A549 (cell line): ENCODE measurements at regions not wholly inside any gene's neighbourhood (a gene's known extent, or its start where the extent isn't known, plus 50 kb on each side); places are given as distances from the start of the nearest gene placed in this dataset.

ENCODE experiments used
- ATAC-seq, 2 experiments: fragments of 200-7000 bp in 1 of 2; fragments of >200 bp in 1 of 2; cut with Nextera tagmentation in 1 of 2; cut with Tn5 transposase in 1 of 2; 3 replicates each; pipeline versions ENCODE4 v1.8.0 to v1.9.1; 2018 to 2020; ENCODE audit warnings: mild to moderate bottlenecking in 1 of 2, moderate library complexity in 1 of 2
- CTCF ChIA-PET: fragments of 300-600 bp; sonication (Branson Sonifier 250); formaldehyde crosslinking; extraction: SDS; loops from one replicate; lab custom pipeline; 2021; ENCODE audit warnings: antibody characterized with exemption, inconsistent platforms; lab: Yijun Ruan, JAX
- POLR2A ChIA-PET: fragments of 350-600 bp; formaldehyde crosslinking; extraction: SDS; loops from one replicate; lab custom pipeline; 2021; ENCODE audit warnings: antibody characterized with exemption, inconsistent platforms; lab: Yijun Ruan, JAX
- DNase-seq, 2 experiments: peaks; one replicate each; pipeline versions ENCODE4 v3.0.0 to v3.0.0-alpha.2; 2011 to 2016; ENCODE audit warnings: low read depth in 1 of 2, low spot score in 1 of 2
- FAIRE-seq: peaks from 2 replicates; lab custom pipeline; 2011; peaks lifted over from hg19 to GRCh38; lab: Jason Lieb, UNC
- H3K27ac ChIP-seq, 2 experiments: fragments of >200 bp; sonication (Bioruptor Twin); formaldehyde crosslinking; 3 replicates each; pipeline ENCODE4 v1.5.1; 2016 to 2017
- H3K4me1 ChIP-seq: fragments of >200 bp; sonication (Bioruptor Twin); formaldehyde crosslinking; 3 replicates; pipeline ENCODE4 v1.6.1; 2016
- H3K4me2 ChIP-seq: fragments of >200 bp; sonication (Bioruptor Twin); formaldehyde crosslinking; 3 replicates; pipeline ENCODE4 v1.6.1; 2016
- H3K4me3 ChIP-seq: fragments of >200 bp; sonication (Bioruptor Twin); formaldehyde crosslinking; 3 replicates; pipeline ENCODE4 v1.5.1; 2016
- H3K9me3 ChIP-seq: fragments of >200 bp; sonication (Bioruptor Twin); formaldehyde crosslinking; 3 replicates; pipeline ENCODE4 v1.6.1; 2016
- CBX8 ChIP-seq: fragments of 200-600 bp; sonication (generic); IDR thresholded peaks from 2 replicates; pipeline ENCODE4 v1.6.1; 2016
- CEBPB ChIP-seq, 2 experiments: fragments of >200 bp in 1 of 2; sonication (Bioruptor Twin) in 1 of 2; formaldehyde crosslinking in 1 of 2; IDR thresholded peaks; 2 replicates each; pipeline ENCODE4 v1.6.1; 2012 to 2016
- EP300 ChIP-seq, 2 experiments: fragments of >200 bp; sonication (Bioruptor Twin); formaldehyde crosslinking; IDR thresholded peaks; 2 replicates in 1 of 2; 3 replicates in 1 of 2; pipeline ENCODE4 v1.6.1; 2016 to 2017
- FOSB ChIP-seq: fragments of 250-450 bp; sonication (Bioruptor Pico); IDR thresholded peaks from 2 replicates; pipeline ENCODE4 v1.5.0; 2020; ENCODE audit warnings: mild to moderate bottlenecking, moderate library complexity
- FOSL2 ChIP-seq, 2 experiments: fragments of 450-650 bp in 1 of 2; fragments of >200 bp in 1 of 2; sonication (Bioruptor Twin) in 1 of 2; formaldehyde crosslinking; IDR thresholded peaks; 2 replicates each; pipeline versions ENCODE4 v1.5.0 to v1.6.1; 2016 to 2020; ENCODE audit warnings: mild to moderate bottlenecking in 1 of 2, moderate library complexity in 1 of 2
- GATA3 ChIP-seq: IDR thresholded peaks from 2 replicates; pipeline ENCODE4 v1.6.1; 2012; ENCODE audit warnings: borderline replicate concordance
- JUN ChIP-seq, 2 experiments: fragments of >200 bp; sonication (Bioruptor Twin); formaldehyde crosslinking; IDR thresholded peaks; 2 replicates in 1 of 2; 3 replicates in 1 of 2; pipeline ENCODE4 v1.6.1; 2016 to 2017
- KDM1A ChIP-seq: fragments of 200-600 bp; sonication (generic); IDR thresholded peaks from 2 replicates; pipeline ENCODE4 v1.6.1; 2016; ENCODE audit warnings: low read depth, mild to moderate bottlenecking
- KDM5A ChIP-seq: fragments of 200-600 bp; sonication (generic); IDR thresholded peaks from 2 replicates; pipeline ENCODE4 v1.6.1; 2016; ENCODE audit warnings: antibody characterized with exemption, mild to moderate bottlenecking
- RCOR1 ChIP-seq: fragments of 150-350 bp; IDR thresholded peaks from 2 replicates; pipeline ENCODE4 v1.6.1; 2014; ENCODE audit warnings: antibody characterized with exemption, low read length, low read depth
- RNF2 ChIP-seq: fragments of 200-600 bp; sonication (generic); IDR thresholded peaks from 2 replicates; pipeline ENCODE4 v1.6.1; 2016; ENCODE audit warnings: low read depth, mild to moderate bottlenecking, antibody characterized with exemption, moderate library complexity, borderline replicate concordance
- TFCP2L1 ChIP-seq: fragments of 250-450 bp; sonication (Bioruptor Pico); IDR thresholded peaks from 2 replicates; pipeline ENCODE4 v1.5.0; 2021; ENCODE audit warnings: mild to moderate bottlenecking
- WGBS: methylation state at CpG from one replicate; pipeline ENCODE4 v1.1.6; 2017; ENCODE audit errors: missing lambda C conversion rate; 5-methylcytosine and 5-hydroxymethylcytosine counted together
- TF ChIP-seq, protein P1 (sequence below): IDR thresholded peaks from 2 replicates; pipeline ENCODE4 v1.6.1; 2012; ENCODE audit warnings: low read depth, borderline replicate concordance
- TF ChIP-seq, protein P2 (sequence below): fragments of 200-600 bp; sonication (generic); IDR thresholded peaks from 2 replicates; pipeline ENCODE4 v1.6.1; 2016; ENCODE audit warnings: antibody characterized with exemption, mild to moderate bottlenecking, moderate library complexity
- TF ChIP-seq, protein P3 (sequence below): fragments of 250-450 bp; sonication (Bioruptor Pico); IDR thresholded peaks from 2 replicates; pipeline ENCODE4 v1.5.0; 2020; ENCODE audit warnings: low read depth, mild to moderate bottlenecking, moderate library complexity
- TF ChIP-seq, protein P4 (sequence below): fragments of 150-350 bp; IDR thresholded peaks from 2 replicates; pipeline ENCODE4 v1.6.1; 2014; ENCODE audit warnings: low read depth, mild to moderate bottlenecking, low read length
- TF ChIP-seq, protein P5 (sequence below): fragments of >200 bp; sonication (Bioruptor Twin); formaldehyde crosslinking; IDR thresholded peaks from 3 replicates; pipeline ENCODE4 v1.6.1; 2016

DNA sequence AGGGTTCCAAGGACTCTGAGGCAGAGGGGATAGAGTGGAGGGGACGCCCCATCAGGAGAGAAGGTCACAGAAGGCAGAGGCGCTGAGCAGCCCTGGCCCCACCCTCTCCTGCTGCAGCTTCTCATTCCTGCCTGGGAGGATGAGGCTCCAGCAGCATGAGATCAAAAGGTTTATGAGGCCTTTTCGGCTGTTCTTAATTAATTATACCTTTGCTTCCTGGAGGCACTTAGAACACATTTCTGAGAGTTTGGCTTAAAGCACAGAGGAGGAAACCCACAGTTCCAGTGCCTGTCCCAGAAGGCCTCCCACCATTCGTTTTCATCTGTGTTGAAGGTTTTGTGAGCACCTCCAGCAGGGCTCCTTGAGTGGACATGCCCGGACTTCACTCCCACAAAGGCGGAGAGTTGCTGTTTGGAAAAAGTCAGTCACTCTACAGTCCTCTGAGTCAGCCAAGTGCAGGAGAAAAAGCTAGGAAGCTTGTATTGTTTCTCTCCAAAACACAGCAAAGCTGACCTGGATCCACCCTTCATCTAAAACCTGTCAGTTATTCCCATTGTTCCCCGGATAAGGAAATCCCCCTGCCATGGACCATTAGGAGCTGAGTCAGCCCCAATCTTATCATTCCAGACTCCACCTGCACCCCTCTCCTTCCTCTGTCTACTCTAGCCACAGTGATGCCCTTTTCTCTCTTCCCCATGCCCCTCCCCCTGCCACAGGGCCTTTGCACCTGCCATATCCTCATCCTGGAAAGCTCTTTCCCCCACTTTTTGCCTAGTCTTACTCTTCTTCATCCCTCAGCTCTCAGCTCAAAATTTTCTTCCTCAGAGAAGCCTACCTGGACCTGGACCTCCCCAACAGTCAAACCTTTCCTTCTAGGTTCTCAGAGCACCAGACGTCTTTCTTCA is 276.8 kb downstream of the FBXW7 start:
- FAIRE-seq (no peak), ATAC-seq (no peak)

DNA sequence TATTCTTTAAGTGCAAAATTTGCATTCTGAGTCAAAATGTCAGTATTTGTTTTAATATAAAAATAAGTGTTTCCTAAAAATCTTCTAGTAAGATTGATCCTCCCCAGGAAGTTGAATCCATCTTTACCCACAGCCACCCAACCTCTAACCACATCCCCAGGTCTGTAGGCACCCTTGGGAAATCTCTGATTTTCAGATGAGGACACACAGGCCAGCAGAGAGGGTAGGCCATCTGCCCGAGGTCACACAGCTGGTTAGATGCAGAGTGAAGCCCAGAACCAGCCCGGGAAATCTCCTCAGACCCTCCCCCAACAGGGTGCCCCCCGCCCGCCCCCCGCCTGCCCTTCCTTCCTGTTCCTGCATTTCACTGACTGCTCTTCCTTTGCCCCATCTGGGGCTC is 277.5 kb downstream of the FBXW7 start:
- H3K27ac ChIP-seq, result 0 out of 6 replicates have a peak overlapping the region, but pooled peaks of 1 of the 2 experiments have one; percentile 26

More for the DNA sequence above, 276.8 kb downstream of the FBXW7 start:
- CTCF ChIA-PET, result no interaction called here
- 0 out of 3 replicates have a peak, but pooled peaks cover 8% of the 10 kb centered on the region for H3K9me3 ChIP-seq
- no peak overlapping the region for H3K4me2 ChIP-seq
- TF ChIP-seq, protein P1, sequence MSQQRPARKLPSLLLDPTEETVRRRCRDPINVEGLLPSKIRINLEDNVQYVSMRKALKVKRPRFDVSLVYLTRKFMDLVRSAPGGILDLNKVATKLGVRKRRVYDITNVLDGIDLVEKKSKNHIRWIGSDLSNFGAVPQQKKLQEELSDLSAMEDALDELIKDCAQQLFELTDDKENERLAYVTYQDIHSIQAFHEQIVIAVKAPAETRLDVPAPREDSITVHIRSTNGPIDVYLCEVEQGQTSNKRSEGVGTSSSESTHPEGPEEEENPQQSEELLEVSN, result no peak
- no peak for TF ChIP-seq FOSB (CRISPR knock-in tag)
- TF ChIP-seq GATA3, result no peak
- TF ChIP-seq JUN (IDR thresholded peaks at IDR 0.05), result no peak
- 0 out of 6 replicates have a peak overlapping the region, but pooled peaks of 1 of the 2 experiments have one; percentile 26 for H3K27ac ChIP-seq
- peak in 1 of 2 experiments; percentile 16 for DNase-seq
- POLR2A ChIA-PET, result no interaction called here
- H3K4me3 ChIP-seq, result no peak overlapping the region
- WGBS, result 75% methylated on average over 8 of the region's 8 CpGs
- no peaks in the 10 kb centered on the region for H3K4me1 ChIP-seq

DNA sequence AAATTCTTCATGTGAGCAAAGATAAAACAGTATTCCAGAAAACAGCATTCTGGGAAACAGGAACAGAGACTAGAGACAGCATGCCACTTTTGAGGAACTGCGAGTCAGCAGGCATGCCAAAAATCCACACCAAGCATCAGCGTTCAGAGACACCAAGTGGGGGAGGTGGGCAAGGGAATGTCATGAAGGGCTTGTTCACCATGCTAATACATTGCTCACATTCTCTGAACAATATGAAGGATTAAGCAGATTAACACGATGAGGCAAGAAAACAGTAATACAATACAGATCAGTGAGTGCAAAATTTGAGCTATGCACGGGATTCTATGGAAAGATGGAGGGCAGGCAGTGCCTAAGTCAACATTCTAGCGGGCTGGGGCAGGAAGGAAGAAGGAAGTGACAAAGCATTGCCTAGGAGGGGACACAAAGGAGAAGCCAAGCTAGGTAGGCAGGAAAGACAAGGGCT is 278.3 kb downstream of the FBXW7 start:
- DNase-seq, result no peak
- Histone ChIP-seq H3K27ac (no peak overlapping the region), H3K4me2 (no peak overlapping the region), H3K4me3 (no peak overlapping the region), H3K4me1 (no peaks in the 10 kb centered on the region), H3K9me3 (0 out of 3 replicates have a peak, but pooled peaks cover 8% of the 10 kb centered on the region)
- no peak for FAIRE-seq
- ChIA-PET CTCF (no interaction called here), POLR2A (no interaction called here)
- no peak for ATAC-seq
- 27% methylated on average over 5 of the region's 5 CpGs for WGBS
- TF ChIP-seq, protein P2, sequence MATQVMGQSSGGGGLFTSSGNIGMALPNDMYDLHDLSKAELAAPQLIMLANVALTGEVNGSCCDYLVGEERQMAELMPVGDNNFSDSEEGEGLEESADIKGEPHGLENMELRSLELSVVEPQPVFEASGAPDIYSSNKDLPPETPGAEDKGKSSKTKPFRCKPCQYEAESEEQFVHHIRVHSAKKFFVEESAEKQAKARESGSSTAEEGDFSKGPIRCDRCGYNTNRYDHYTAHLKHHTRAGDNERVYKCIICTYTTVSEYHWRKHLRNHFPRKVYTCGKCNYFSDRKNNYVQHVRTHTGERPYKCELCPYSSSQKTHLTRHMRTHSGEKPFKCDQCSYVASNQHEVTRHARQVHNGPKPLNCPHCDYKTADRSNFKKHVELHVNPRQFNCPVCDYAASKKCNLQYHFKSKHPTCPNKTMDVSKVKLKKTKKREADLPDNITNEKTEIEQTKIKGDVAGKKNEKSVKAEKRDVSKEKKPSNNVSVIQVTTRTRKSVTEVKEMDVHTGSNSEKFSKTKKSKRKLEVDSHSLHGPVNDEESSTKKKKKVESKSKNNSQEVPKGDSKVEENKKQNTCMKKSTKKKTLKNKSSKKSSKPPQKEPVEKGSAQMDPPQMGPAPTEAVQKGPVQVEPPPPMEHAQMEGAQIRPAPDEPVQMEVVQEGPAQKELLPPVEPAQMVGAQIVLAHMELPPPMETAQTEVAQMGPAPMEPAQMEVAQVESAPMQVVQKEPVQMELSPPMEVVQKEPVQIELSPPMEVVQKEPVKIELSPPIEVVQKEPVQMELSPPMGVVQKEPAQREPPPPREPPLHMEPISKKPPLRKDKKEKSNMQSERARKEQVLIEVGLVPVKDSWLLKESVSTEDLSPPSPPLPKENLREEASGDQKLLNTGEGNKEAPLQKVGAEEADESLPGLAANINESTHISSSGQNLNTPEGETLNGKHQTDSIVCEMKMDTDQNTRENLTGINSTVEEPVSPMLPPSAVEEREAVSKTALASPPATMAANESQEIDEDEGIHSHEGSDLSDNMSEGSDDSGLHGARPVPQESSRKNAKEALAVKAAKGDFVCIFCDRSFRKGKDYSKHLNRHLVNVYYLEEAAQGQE, result no peak
- TF ChIP-seq FOSL2 (IDR thresholded peaks at IDR 0.05), result no peak
- no peak for TF ChIP-seq FOSL2 (CRISPR knock-in tag; IDR thresholded peaks at IDR 0.05)
- no peak for TF ChIP-seq CBX8
- TF ChIP-seq, protein P3, sequence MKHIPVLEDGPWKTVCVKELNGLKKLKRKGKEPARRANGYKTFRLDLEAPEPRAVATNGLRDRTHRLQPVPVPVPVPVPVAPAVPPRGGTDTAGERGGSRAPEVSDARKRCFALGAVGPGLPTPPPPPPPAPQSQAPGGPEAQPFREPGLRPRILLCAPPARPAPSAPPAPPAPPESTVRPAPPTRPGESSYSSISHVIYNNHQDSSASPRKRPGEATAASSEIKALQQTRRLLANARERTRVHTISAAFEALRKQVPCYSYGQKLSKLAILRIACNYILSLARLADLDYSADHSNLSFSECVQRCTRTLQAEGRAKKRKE (CRISPR knock-in tag), result no peak
- TF ChIP-seq, protein P4, sequence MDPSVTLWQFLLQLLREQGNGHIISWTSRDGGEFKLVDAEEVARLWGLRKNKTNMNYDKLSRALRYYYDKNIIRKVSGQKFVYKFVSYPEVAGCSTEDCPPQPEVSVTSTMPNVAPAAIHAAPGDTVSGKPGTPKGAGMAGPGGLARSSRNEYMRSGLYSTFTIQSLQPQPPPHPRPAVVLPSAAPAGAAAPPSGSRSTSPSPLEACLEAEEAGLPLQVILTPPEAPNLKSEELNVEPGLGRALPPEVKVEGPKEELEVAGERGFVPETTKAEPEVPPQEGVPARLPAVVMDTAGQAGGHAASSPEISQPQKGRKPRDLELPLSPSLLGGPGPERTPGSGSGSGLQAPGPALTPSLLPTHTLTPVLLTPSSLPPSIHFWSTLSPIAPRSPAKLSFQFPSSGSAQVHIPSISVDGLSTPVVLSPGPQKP, result no peak

More for the DNA sequence above, 277.5 kb downstream of the FBXW7 start:
- no peak overlapping the region for H3K4me2 ChIP-seq
- no peak for DNase-seq
- TF ChIP-seq, protein P1, result no peak
- TF ChIP-seq CEBPB (IDR thresholded peaks at IDR 0.05) (no peak), TFCP2L1 (CRISPR knock-in tag) (no peak), FOSL2 (IDR thresholded peaks at IDR 0.05) (no peak), FOSL2 (CRISPR knock-in tag; IDR thresholded peaks at IDR 0.05) (no peak), KDM5A (no peak), KDM1A (no peak), RNF2 (no peak), EP300 (IDR thresholded peaks at IDR 0.05) (no peak), RCOR1 (no peak)
- TF ChIP-seq, protein P2, result no peak
- TF ChIP-seq, protein P5, sequence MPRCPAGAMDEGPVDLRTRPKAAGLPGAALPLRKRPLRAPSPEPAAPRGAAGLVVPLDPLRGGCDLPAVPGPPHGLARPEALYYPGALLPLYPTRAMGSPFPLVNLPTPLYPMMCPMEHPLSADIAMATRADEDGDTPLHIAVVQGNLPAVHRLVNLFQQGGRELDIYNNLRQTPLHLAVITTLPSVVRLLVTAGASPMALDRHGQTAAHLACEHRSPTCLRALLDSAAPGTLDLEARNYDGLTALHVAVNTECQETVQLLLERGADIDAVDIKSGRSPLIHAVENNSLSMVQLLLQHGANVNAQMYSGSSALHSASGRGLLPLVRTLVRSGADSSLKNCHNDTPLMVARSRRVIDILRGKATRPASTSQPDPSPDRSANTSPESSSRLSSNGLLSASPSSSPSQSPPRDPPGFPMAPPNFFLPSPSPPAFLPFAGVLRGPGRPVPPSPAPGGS, result no peak
- H3K9me3 ChIP-seq, result 0 out of 3 replicates have a peak, but pooled peaks cover 8% of the 10 kb centered on the region
- no peaks in the 10 kb centered on the region for H3K4me1 ChIP-seq
- ATAC-seq, result no peak
- no peak for FAIRE-seq
- no peak overlapping the region for H3K4me3 ChIP-seq
- ChIA-PET CTCF (no interaction called here), POLR2A (no interaction called here)
- WGBS, result no CpG with 5 or more reads among the region's 5 CpGs
